ENCODE measurements at regions not wholly inside any gene's neighbourhood (a gene's known extent, or its start where the extent isn't known, plus 50 kb on each side); places are given as distances from the start of the nearest gene placed in this dataset.

DNA sequence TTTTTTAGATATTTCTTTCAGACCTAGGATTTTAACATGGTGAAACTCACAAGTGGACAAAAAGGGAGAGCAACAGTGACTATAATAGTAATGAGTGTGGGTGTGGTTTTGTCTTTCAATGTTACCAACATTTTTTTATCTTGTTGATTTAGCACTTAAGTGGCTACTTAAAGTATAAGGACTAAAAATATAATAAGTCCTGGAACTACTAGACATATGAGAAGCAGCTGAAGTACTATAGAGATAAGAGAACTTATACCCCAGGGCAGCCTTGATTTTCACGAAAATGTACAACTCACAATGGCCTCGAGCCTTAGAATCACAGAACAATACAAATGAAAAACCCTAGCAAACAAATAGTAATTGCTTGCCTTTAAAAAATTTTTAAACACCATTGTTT is 1151.8 kb downstream of the TYW1 start:
- no peak overlapping the region for H3K4me2 ChIP-seq (ENCODE audit: low read length)
- no peaks in the 10 kb centered on the region for H3K27me3 ChIP-seq (ENCODE audit: control insufficient read depth, insufficient read depth, low read length)
- no peaks in the 10 kb centered on the region for H3K79me2 ChIP-seq
- no peak overlapping the region for H3K4me3 ChIP-seq (ENCODE audit: low read depth, low read length)
- H3K4me1 ChIP-seq, result no peaks in the 10 kb centered on the region
- H3K27ac ChIP-seq, result no peak overlapping the region
- no peak overlapping the region for H2AFZ ChIP-seq
- no peaks in the 10 kb centered on the region for H3K9me3 ChIP-seq (ENCODE audit: control insufficient read depth, low read length)
- H3K9ac ChIP-seq, result no peak overlapping the region
- TF ChIP-seq, protein P1, sequence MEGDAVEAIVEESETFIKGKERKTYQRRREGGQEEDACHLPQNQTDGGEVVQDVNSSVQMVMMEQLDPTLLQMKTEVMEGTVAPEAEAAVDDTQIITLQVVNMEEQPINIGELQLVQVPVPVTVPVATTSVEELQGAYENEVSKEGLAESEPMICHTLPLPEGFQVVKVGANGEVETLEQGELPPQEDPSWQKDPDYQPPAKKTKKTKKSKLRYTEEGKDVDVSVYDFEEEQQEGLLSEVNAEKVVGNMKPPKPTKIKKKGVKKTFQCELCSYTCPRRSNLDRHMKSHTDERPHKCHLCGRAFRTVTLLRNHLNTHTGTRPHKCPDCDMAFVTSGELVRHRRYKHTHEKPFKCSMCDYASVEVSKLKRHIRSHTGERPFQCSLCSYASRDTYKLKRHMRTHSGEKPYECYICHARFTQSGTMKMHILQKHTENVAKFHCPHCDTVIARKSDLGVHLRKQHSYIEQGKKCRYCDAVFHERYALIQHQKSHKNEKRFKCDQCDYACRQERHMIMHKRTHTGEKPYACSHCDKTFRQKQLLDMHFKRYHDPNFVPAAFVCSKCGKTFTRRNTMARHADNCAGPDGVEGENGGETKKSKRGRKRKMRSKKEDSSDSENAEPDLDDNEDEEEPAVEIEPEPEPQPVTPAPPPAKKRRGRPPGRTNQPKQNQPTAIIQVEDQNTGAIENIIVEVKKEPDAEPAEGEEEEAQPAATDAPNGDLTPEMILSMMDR (IDR thresholded peaks at IDR 0.05), result no peak
- no peaks in the 10 kb centered on the region for H3K36me3 ChIP-seq (ENCODE audit: control insufficient read depth, insufficient read depth, low read length)

DNA sequence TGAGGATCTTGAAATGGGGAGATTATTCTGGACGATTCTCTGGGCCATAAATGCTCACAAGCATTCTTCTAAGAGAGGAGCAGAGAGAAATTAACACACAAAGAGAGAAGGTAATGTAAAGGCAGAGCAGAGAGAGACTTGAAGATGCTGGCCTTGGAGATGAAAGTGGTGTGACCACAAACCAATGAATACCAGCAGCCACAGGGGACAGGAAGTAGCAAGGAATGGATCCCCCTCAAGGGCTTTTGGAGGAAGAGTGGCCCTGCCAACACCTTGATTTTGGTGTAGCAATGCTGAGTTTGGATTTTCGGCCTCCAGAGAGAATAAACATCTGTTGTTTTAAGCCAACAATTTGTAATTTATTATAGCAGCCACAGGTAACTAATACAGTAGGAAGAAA is 1155.6 kb downstream of the TYW1 start:
- H3K27me3 ChIP-seq (ENCODE audit: control insufficient read depth, insufficient read depth, low read length), result no peaks in the 10 kb centered on the region
- TF ChIP-seq, protein P1 (IDR thresholded peaks at IDR 0.05), result no peak
- H3K79me2 ChIP-seq, result no peaks in the 10 kb centered on the region
- no peak overlapping the region for H2AFZ ChIP-seq
- H3K36me3 ChIP-seq (ENCODE audit: control insufficient read depth, insufficient read depth, low read length), result no peaks in the 10 kb centered on the region
- no peak overlapping the region for H3K9ac ChIP-seq
- H3K9me3 ChIP-seq (ENCODE audit: control insufficient read depth, low read length), result no peaks in the 10 kb centered on the region
- H3K27ac ChIP-seq, result no peak overlapping the region
- H3K4me3 ChIP-seq (ENCODE audit: low read depth, low read length), result no peak overlapping the region
- H3K4me1 ChIP-seq, result no peaks in the 10 kb centered on the region
- H3K4me2 ChIP-seq (ENCODE audit: low read length), result no peak overlapping the region

DNA sequence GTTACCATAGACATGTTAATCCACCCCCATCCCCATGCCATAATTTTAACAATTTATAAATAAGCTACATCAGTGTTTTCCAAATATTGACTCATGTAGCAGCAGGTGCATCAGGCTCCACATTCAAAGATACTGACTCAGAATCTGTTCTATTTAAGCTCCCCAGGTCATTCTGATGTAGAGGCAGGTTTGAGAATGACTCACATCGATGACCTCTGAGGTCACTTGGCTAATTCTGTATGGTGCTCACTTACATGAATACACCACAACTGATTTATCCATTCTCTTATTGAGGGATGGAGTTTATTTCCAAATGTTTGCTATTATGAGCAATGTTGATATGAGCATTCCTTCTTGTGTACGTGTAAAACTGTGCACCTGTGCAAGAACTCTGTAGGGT is 1159.0 kb downstream of the TYW1 start:
- Histone ChIP-seq H3K79me2 (no peaks in the 10 kb centered on the region), H2AFZ (no peak overlapping the region), H3K36me3 (ENCODE audit: control insufficient read depth, insufficient read depth, low read length) (no peaks in the 10 kb centered on the region), H3K4me2 (ENCODE audit: low read length) (no peak overlapping the region), H3K27ac (no peak overlapping the region), H3K9me3 (ENCODE audit: control insufficient read depth, low read length) (no peaks in the 10 kb centered on the region), H3K27me3 (ENCODE audit: control insufficient read depth, insufficient read depth, low read length) (no peaks in the 10 kb centered on the region), H3K4me3 (ENCODE audit: low read depth, low read length) (no peak overlapping the region), H3K4me1 (no peaks in the 10 kb centered on the region), H3K9ac (no peak overlapping the region)
- TF ChIP-seq, protein P1 (IDR thresholded peaks at IDR 0.05), result no peak

DNA sequence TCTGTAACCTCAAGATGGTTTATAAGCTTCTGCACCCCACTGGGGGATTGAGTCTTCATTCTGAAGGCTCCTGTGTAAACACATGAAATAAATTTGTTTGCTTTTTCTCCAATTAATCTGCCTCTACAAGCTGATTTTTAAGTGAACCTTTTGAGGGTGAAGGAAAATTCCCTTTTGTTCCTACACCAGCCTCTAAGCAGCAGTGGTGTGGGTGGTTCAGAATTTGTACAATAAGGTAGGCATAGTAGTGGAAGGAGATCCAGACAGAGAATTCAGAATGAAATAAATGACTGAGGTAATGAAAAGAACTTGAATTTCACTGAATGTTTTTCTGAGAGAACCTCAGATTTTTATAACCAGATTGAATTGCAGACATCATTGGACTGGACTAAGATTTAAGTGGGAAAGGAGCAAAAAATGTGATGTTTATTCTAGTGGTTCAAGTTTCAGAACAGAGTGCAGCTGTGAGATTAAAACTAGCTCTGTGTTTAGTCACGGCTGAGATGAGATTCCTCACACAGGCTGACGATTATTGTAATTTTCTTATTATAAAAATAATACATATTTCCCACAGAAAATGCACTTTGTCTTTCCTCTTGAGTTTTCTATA is 1162.2 kb downstream of the TYW1 start:
- Histone ChIP-seq H3K79me2 (no peaks in the 10 kb centered on the region), H2AFZ (no peak overlapping the region), H3K27me3 (ENCODE audit: control insufficient read depth, insufficient read depth, low read length) (no peaks in the 10 kb centered on the region), H3K4me2 (ENCODE audit: low read length) (no peak overlapping the region), H3K4me3 (ENCODE audit: low read depth, low read length) (no peak overlapping the region), H3K36me3 (ENCODE audit: control insufficient read depth, insufficient read depth, low read length) (no peaks in the 10 kb centered on the region), H3K27ac (no peak overlapping the region), H3K9ac (no peak overlapping the region), H3K9me3 (ENCODE audit: control insufficient read depth, low read length) (no peaks in the 10 kb centered on the region), H3K4me1 (no peaks in the 10 kb centered on the region)
- TF ChIP-seq, protein P1 (IDR thresholded peaks at IDR 0.05), result no peak

DNA sequence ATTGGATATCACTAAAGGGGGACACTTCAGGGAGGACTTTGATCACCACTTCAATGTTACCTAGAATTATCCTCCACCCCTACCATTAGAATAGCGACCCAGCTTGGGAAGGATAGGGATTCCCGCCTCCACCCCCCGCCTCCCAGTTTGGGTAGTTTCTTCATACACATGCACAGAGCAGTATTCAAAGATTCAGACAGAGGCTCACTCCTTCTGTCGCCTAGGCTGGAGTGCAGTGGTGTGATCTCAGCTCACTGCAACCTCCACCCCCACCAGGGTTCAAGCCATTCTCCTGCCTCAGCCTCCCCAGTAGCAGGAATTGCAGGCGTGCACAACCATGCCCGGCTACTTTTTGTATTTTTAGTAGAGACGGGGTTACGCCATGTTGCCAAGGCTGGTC is 1166.1 kb downstream of the TYW1 start:
- Histone ChIP-seq H3K27ac (no peak overlapping the region), H3K4me2 (ENCODE audit: low read length) (no peak overlapping the region)
- TF ChIP-seq, protein P1 (IDR thresholded peaks at IDR 0.05), result no peak

More for the DNA sequence above, 1166.1 kb downstream of the TYW1 start:
- H3K4me1 ChIP-seq, result no peaks in the 10 kb centered on the region
- H3K36me3 ChIP-seq (ENCODE audit: control insufficient read depth, insufficient read depth, low read length), result no peaks in the 10 kb centered on the region
- H3K9me3 ChIP-seq (ENCODE audit: control insufficient read depth, low read length), result no peaks in the 10 kb centered on the region
- H3K79me2 ChIP-seq, result no peaks in the 10 kb centered on the region
- H2AFZ ChIP-seq, result no peak overlapping the region
- H3K27me3 ChIP-seq (ENCODE audit: control insufficient read depth, insufficient read depth, low read length), result no peaks in the 10 kb centered on the region
- no peak overlapping the region for H3K9ac ChIP-seq
- H3K4me3 ChIP-seq (ENCODE audit: low read depth, low read length), result no peak overlapping the region
